ENCODE measurements at regions not wholly inside any gene's neighbourhood (a gene's known extent, or its start where the extent isn't known, plus 50 kb on each side); places are given as distances from the start of the nearest gene placed in this dataset.
"Not testable (repeated sequence)": the region's sequence is repeated elsewhere in the genome, so short reads cannot be mapped to it uniquely, and the experiment has no call there.

GRCh38 chr7:149674728-149675385 is 98.5 kb downstream of the ZNF467 start:
- not testable (repeated sequence) for TF ChIP-seq POLR2A (IDR thresholded peaks at IDR 0.05); CTCF (IDR thresholded peaks at IDR 0.05 in 8 of 11, conservative IDR thresholded peaks at IDR 0.05 in 3 of 11); POLR2AphosphoS5 (IDR thresholded peaks at IDR 0.05)

Measured in spleen (tissue), 7 donors.